ENCODE measurements at regions not wholly inside any gene's neighbourhood (a gene's known extent, or its start where the extent isn't known, plus 50 kb on each side); places are given as distances from the start of the nearest gene placed in this dataset.

- no peak for TF ChIP-seq CTCF (IDR thresholded peaks at IDR 0.05)
- TF ChIP-seq POLR2A (IDR thresholded peaks at IDR 0.05) = no peak
- Histone ChIP-seq H3K4me1 (no peaks in the 10 kb centered on the region), H3K4me3 (no peak overlapping the region), H3K27ac (no peak overlapping the region), H3K9me3 (no peaks in the 10 kb centered on the region), H3K27me3 (no peaks in the 10 kb centered on the region), H3K36me3 (ENCODE audit: low read depth, missing control alignments) (no peaks in the 10 kb centered on the region)
- intact Hi-C loops (cut with DNase I; ENCODE audit: low total_unique reads) = no loop called here
- WGBS, 2 donors = 43 to 47% methylated on average over 3 of the region's 3 CpGs
- DNase-seq = no peak
Observed at GRCh38 chr3:81043660-81044199, 717.7 kb downstream of the GBE1 start.

- no peaks in the 10 kb centered on the region for H3K36me3 ChIP-seq (ENCODE audit: low read depth, missing control alignments)
- 44 to 51% methylated on average over 2 of the region's 2 CpGs for WGBS, 2 donors
- no peak overlapping the region for H3K4me3 ChIP-seq
- DNase-seq = no peak
- no peak overlapping the region for H3K27ac ChIP-seq
- H3K9me3 ChIP-seq = no peaks in the 10 kb centered on the region
- intact Hi-C loops (cut with DNase I; ENCODE audit: low total_unique reads) = no loop called here
- no peaks in the 10 kb centered on the region for H3K4me1 ChIP-seq
- no peak for TF ChIP-seq POLR2A (IDR thresholded peaks at IDR 0.05)
- no peak for TF ChIP-seq CTCF (IDR thresholded peaks at IDR 0.05)
- H3K27me3 ChIP-seq = no peaks in the 10 kb centered on the region
Observed at GRCh38 chr3:81043009-81043408, 718.4 kb downstream of the GBE1 start.

- Histone ChIP-seq H3K27me3 (no peaks in the 10 kb centered on the region), H3K4me3 (no peak overlapping the region), H3K4me1 (no peaks in the 10 kb centered on the region), H3K9me3 (no peaks in the 10 kb centered on the region), H3K36me3 (ENCODE audit: low read depth, missing control alignments) (no peaks in the 10 kb centered on the region), H3K27ac (no peak overlapping the region)
- WGBS, 2 donors = 78 to 85% methylated on average over 2 of the region's 2 CpGs
- intact Hi-C loops (cut with DNase I; ENCODE audit: low total_unique reads) = no loop called here
- DNase-seq = no peak
- TF ChIP-seq POLR2A (IDR thresholded peaks at IDR 0.05) (no peak), CTCF (IDR thresholded peaks at IDR 0.05) (no peak)
Observed at GRCh38 chr3:81041331-81041730, 720.1 kb downstream of the GBE1 start.

GRCh38 chr3:81040107-81040506 lies 721.3 kb downstream of the GBE1 start:
- no peak for DNase-seq
- Histone ChIP-seq H3K9me3 (no peaks in the 10 kb centered on the region), H3K27me3 (no peaks in the 10 kb centered on the region), H3K36me3 (ENCODE audit: low read depth, missing control alignments) (no peaks in the 10 kb centered on the region), H3K4me3 (no peak overlapping the region), H3K27ac (no peak overlapping the region), H3K4me1 (no peaks in the 10 kb centered on the region)
- WGBS, 2 donors = 93% methylated on average over 2 of the region's 2 CpGs
- intact Hi-C loops (cut with DNase I; ENCODE audit: low total_unique reads) = no loop called here
- TF ChIP-seq CTCF (IDR thresholded peaks at IDR 0.05) (no peak), POLR2A (IDR thresholded peaks at IDR 0.05) (no peak)

GRCh38 chr3:81033684-81034083 lies 727.8 kb downstream of the GBE1 start:
- H3K27ac ChIP-seq = no peak overlapping the region
- WGBS, 2 donors = 45 to 52% methylated on average over 4 of the region's 4 CpGs
- no peaks in the 10 kb centered on the region for H3K4me1 ChIP-seq
- TF ChIP-seq POLR2A (IDR thresholded peaks at IDR 0.05) (no peak), CTCF (IDR thresholded peaks at IDR 0.05) (no peak)
- no peaks in the 10 kb centered on the region for H3K9me3 ChIP-seq
- H3K27me3 ChIP-seq = no peaks in the 10 kb centered on the region
- DNase-seq = no peak
- intact Hi-C loops (cut with DNase I; ENCODE audit: low total_unique reads) = no loop called here
- no peaks in the 10 kb centered on the region for H3K36me3 ChIP-seq (ENCODE audit: low read depth, missing control alignments)
- no peak overlapping the region for H3K4me3 ChIP-seq

Measured in testis (tissue), 2 donors.